ENCODE measurements at regions not wholly inside any gene's neighbourhood (a gene's known extent, or its start where the extent isn't known, plus 50 kb on each side); places are given as distances from the start of the nearest gene placed in this dataset.
"Not testable (repeated sequence)": the region's sequence is repeated elsewhere in the genome, so short reads cannot be mapped to it uniquely, and the experiment has no call there.

GRCh38 chr1:102789951-102790350 is 318.4 kb downstream of the COL11A1 start:
- not testable (repeated sequence) for TF ChIP-seq CTCF (conservative IDR thresholded peaks at IDR 0.05; ENCODE audit: low read length); EZH2phosphoT487 (IDR thresholded peaks at IDR 0.05; ENCODE audit: borderline replicate concordance, low read depth, low read length)
